ENCODE measurements at regions not wholly inside any gene's neighbourhood (a gene's known extent, or its start where the extent isn't known, plus 50 kb on each side); places are given as distances from the start of the nearest gene placed in this dataset.

DNA sequence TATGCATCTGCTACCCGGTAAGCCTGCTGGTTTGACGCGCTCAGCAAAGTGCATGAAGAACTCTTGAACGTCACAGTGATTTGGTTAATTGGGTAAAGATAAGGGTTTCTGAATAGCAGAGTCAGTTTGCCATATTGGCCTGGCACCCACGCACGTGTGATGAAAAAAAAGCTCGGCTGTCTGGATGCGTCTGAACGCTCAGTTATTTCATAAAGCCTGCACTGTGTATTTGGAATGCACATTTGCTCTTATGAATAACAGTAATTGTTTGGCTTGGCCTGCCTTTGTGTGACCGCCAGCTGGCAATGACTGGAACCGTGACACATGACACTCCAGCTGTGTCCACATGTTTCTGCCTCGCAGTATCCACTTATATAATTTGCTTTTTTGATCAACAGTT, 129.2 kb upstream of the MEIS1 start:
- TF ChIP-seq KAT7 (CRISPR knock-in tag; IDR thresholded peaks at IDR 0.05; ENCODE audit: borderline replicate concordance) (no peak), ZNF317 (CRISPR knock-in tag; IDR thresholded peaks at IDR 0.05; ENCODE audit: borderline replicate concordance, low read depth) (no peak), ATF1 (CRISPR knock-in tag; IDR thresholded peaks at IDR 0.05) (no peak), SMAD3 (CRISPR knock-in tag; IDR thresholded peaks at IDR 0.05; ENCODE audit: borderline replicate concordance) (no peak), GTF2I (CRISPR knock-in tag; conservative IDR thresholded peaks at IDR 0.05) (no peak), TEAD1 (CRISPR knock-in tag; IDR thresholded peaks at IDR 0.05) (no peak), RORB (CRISPR knock-in tag; IDR thresholded peaks at IDR 0.05) (no peak)
- TF ChIP-seq, protein P1, sequence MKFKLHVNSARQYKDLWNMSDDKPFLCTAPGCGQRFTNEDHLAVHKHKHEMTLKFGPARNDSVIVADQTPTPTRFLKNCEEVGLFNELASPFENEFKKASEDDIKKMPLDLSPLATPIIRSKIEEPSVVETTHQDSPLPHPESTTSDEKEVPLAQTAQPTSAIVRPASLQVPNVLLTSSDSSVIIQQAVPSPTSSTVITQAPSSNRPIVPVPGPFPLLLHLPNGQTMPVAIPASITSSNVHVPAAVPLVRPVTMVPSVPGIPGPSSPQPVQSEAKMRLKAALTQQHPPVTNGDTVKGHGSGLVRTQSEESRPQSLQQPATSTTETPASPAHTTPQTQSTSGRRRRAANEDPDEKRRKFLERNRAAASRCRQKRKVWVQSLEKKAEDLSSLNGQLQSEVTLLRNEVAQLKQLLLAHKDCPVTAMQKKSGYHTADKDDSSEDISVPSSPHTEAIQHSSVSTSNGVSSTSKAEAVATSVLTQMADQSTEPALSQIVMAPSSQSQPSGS (CRISPR knock-in tag; IDR thresholded peaks at IDR 0.05; ENCODE audit: borderline replicate concordance, low read depth), result no peak
- TF ChIP-seq, protein P2, sequence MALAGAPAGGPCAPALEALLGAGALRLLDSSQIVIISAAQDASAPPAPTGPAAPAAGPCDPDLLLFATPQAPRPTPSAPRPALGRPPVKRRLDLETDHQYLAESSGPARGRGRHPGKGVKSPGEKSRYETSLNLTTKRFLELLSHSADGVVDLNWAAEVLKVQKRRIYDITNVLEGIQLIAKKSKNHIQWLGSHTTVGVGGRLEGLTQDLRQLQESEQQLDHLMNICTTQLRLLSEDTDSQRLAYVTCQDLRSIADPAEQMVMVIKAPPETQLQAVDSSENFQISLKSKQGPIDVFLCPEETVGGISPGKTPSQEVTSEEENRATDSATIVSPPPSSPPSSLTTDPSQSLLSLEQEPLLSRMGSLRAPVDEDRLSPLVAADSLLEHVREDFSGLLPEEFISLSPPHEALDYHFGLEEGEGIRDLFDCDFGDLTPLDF (CRISPR knock-in tag; IDR thresholded peaks at IDR 0.05), result no peak
- POLR2A ChIA-PET, result no interaction called here
- no peak overlapping the region for H3K4me3 Mint-ChIP-seq
- H3K36me3 Mint-ChIP-seq, result no peaks in the 10 kb centered on the region
- peaks cover 10% of the 10 kb centered on the region for H3K9me3 Mint-ChIP-seq
- H3K27ac Mint-ChIP-seq, result no peak overlapping the region
- peaks cover 6% of the 10 kb centered on the region for H3K4me1 Mint-ChIP-seq
- ATAC-seq (no peak), DNase-seq (ENCODE audit: low spot score) (no peak)
- CTCF ChIA-PET, result no interaction called here
- H3K27me3 Mint-ChIP-seq (ENCODE audit: low read depth), result no peaks in the 10 kb centered on the region; the same call in 1 of the 2 replicates

DNA sequence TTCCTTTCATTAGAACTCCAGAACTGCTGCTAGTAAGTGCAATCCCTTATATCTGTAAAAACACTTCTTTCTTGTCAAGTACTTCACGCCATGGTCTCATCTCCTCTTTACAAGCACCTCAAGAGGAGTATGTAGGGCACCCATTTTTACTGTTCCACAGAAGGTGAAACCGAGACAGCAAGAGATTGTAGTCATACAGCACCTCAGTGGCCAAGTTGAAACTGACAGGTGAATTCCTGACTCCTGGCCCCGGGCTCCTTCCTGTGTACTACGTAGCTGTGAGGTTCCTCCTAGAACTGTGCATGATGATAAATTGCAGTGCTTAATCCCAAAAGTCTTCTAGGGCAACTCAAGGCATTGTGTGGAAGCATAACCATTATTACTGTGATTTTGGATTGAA, 131.5 kb upstream of the MEIS1 start:
- Mint-ChIP-seq H3K9me3 (no peaks in the 10 kb centered on the region), H3K36me3 (no peaks in the 10 kb centered on the region), H3K4me3 (no peak overlapping the region), H3K4me1 (peaks cover 6% of the 10 kb centered on the region), H3K27me3 (ENCODE audit: low read depth) (no peaks in the 10 kb centered on the region), H3K27ac (no peak overlapping the region)
- POLR2A ChIA-PET, result no interaction called here
- no peak for ATAC-seq
- CTCF ChIA-PET, result no interaction called here
- TF ChIP-seq, protein P3, sequence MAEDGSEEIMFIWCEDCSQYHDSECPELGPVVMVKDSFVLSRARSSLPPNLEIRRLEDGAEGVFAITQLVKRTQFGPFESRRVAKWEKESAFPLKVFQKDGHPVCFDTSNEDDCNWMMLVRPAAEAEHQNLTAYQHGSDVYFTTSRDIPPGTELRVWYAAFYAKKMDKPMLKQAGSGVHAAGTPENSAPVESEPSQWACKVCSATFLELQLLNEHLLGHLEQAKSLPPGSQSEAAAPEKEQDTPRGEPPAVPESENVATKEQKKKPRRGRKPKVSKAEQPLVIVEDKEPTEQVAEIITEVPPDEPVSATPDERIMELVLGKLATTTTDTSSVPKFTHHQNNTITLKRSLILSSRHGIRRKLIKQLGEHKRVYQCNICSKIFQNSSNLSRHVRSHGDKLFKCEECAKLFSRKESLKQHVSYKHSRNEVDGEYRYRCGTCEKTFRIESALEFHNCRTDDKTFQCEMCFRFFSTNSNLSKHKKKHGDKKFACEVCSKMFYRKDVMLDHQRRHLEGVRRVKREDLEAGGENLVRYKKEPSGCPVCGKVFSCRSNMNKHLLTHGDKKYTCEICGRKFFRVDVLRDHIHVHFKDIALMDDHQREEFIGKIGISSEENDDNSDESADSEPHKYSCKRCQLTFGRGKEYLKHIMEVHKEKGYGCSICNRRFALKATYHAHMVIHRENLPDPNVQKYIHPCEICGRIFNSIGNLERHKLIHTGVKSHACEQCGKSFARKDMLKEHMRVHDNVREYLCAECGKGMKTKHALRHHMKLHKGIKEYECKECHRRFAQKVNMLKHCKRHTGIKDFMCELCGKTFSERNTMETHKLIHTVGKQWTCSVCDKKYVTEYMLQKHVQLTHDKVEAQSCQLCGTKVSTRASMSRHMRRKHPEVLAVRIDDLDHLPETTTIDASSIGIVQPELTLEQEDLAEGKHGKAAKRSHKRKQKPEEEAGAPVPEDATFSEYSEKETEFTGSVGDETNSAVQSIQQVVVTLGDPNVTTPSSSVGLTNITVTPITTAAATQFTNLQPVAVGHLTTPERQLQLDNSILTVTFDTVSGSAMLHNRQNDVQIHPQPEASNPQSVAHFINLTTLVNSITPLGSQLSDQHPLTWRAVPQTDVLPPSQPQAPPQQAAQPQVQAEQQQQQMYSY (CRISPR knock-in tag; IDR thresholded peaks at IDR 0.05), result no peak
- DNase-seq (ENCODE audit: low spot score), result no peak

DNA sequence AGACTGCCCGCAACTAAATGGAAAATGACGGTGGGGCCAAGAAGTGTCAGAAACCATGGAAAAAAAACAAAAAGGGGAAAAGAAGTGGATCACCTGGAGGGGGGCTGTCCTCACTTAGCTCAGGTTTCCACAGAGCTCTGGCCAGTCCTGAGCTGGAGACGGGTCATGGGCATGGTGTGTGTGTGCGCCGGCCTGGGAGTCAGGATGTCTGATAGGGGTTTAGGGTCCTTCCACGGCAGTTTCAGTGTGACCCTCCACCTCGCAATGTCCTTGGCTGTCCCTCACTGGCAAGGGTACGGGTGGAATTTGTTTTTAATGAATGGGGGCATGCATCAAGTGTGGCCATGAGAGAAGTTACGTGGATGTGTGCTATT, 133.2 kb upstream of the MEIS1 start:
- POLR2A ChIA-PET, result interaction anchor here (0.6 kb wide), 1 partner anchor 16 kb away, joined by 3 read pairs; no protein-coding TSS in a partner anchor
- Mint-ChIP-seq H3K27ac (no peak overlapping the region; the same call in 1 of the 2 replicates), H3K4me3 (no peak overlapping the region), H3K27me3 (ENCODE audit: low read depth) (no peaks in the 10 kb centered on the region), H3K4me1 (peaks cover 6% of the 10 kb centered on the region), H3K9me3 (no peaks in the 10 kb centered on the region), H3K36me3 (no peaks in the 10 kb centered on the region)
- ATAC-seq, result no peak
- CTCF ChIA-PET, result no interaction called here
- TF ChIP-seq, protein P4, sequence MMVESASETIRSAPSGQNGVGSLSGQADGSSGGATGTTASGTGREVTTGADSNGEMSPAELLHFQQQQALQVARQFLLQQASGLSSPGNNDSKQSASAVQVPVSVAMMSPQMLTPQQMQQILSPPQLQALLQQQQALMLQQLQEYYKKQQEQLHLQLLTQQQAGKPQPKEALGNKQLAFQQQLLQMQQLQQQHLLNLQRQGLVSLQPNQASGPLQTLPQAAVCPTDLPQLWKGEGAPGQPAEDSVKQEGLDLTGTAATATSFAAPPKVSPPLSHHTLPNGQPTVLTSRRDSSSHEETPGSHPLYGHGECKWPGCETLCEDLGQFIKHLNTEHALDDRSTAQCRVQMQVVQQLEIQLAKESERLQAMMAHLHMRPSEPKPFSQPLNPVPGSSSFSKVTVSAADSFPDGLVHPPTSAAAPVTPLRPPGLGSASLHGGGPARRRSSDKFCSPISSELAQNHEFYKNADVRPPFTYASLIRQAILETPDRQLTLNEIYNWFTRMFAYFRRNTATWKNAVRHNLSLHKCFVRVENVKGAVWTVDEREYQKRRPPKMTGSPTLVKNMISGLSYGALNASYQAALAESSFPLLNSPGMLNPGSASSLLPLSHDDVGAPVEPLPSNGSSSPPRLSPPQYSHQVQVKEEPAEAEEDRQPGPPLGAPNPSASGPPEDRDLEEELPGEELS (CRISPR knock-in tag; IDR thresholded peaks at IDR 0.05), result no peak
- no peak for TF ChIP-seq SMAD4 (CRISPR knock-in tag; IDR thresholded peaks at IDR 0.05)
- TF ChIP-seq, protein P5, sequence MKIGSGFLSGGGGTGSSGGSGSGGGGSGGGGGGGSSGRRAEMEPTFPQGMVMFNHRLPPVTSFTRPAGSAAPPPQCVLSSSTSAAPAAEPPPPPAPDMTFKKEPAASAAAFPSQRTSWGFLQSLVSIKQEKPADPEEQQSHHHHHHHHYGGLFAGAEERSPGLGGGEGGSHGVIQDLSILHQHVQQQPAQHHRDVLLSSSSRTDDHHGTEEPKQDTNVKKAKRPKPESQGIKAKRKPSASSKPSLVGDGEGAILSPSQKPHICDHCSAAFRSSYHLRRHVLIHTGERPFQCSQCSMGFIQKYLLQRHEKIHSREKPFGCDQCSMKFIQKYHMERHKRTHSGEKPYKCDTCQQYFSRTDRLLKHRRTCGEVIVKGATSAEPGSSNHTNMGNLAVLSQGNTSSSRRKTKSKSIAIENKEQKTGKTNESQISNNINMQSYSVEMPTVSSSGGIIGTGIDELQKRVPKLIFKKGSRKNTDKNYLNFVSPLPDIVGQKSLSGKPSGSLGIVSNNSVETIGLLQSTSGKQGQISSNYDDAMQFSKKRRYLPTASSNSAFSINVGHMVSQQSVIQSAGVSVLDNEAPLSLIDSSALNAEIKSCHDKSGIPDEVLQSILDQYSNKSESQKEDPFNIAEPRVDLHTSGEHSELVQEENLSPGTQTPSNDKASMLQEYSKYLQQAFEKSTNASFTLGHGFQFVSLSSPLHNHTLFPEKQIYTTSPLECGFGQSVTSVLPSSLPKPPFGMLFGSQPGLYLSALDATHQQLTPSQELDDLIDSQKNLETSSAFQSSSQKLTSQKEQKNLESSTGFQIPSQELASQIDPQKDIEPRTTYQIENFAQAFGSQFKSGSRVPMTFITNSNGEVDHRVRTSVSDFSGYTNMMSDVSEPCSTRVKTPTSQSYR (CRISPR knock-in tag; IDR thresholded peaks at IDR 0.05), result no peak
- no peak for TF ChIP-seq SP1 (CRISPR knock-in tag; conservative IDR thresholded peaks at IDR 0.05)
- no peak for TF ChIP-seq ZBTB21 (CRISPR knock-in tag; IDR thresholded peaks at IDR 0.05; ENCODE audit: borderline replicate concordance)
- TF ChIP-seq CREB1 (CRISPR knock-in tag; IDR thresholded peaks at IDR 0.05), result no peak
- no peak for DNase-seq (ENCODE audit: low spot score)

Measured in WTC11 (cell line).